ENCODE measurements at regions not wholly inside any gene's neighbourhood (a gene's known extent, or its start where the extent isn't known, plus 50 kb on each side); places are given as distances from the start of the nearest gene placed in this dataset.

DNA sequence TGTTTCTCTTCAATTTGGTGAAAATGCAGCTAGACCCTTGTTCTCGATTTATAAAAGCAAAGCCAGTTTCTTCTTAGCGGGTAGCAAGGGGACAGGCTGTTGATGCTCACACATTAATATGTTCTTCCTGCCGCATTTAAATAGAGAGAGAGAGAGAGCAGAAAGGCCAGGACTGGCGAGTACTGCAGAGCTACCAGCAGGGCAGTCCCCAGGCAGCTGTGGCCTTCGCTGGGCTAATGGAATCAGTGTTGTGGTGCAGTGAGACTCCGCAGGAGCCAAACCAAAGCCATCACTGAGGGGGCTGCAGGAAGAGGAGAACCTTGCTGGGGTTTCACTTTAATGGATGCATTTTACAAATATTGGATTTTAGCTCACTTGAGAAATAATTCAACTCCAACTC lies 223.6 kb downstream of the ACTR3 start:
- TF ChIP-seq SNAI1 (CRISPR knock-in tag; IDR thresholded peaks at IDR 0.05; ENCODE audit: borderline replicate concordance) = no peak
- Histone ChIP-seq H3K9ac (ENCODE audit: insufficient read depth, low read depth, low read length) (no peak overlapping the region), H3K27ac (ENCODE audit: extremely low read length, insufficient read depth, low read length) (no peak overlapping the region), H3K4me2 (ENCODE audit: low read depth, low read length) (no peak overlapping the region), H3K4me1 (ENCODE audit: insufficient read depth, low read length) (no peaks in the 10 kb centered on the region), H3K36me3 (replicated peaks in 1 of 2; ENCODE audit: control insufficient read depth in 1 of 2, insufficient read depth in 2 of 2, low read length in 2 of 2) (no peaks in the 10 kb centered on the region), H3K9me3 (ENCODE audit: low read length) (no peaks in the 10 kb centered on the region), H3K4me3 (replicated peaks in 1 of 3; ENCODE audit: insufficient read depth in 1 of 3, low read depth in 2 of 3, low read length in 3 of 3) (no peak overlapping the region), H3K79me2 (ENCODE audit: insufficient read depth, low read length) (no peaks in the 10 kb centered on the region), H2AFZ (ENCODE audit: low read length) (no peak overlapping the region), H4K20me1 (ENCODE audit: insufficient read depth, low read length) (no peaks in the 10 kb centered on the region), H3K27me3 (ENCODE audit: control insufficient read depth in 1 of 2, insufficient read depth in 2 of 2, low read length in 2 of 2) (peaks cover 0 to 5% of the 10 kb centered on the region in 2 experiments; a peak in 1 of 5 replicates)
- ChIA-PET CTCF (ENCODE audit: low intra/inter-chr PET ratio, low total read pairs) (no interaction called here), POLR2A (no interaction called here)
- DNase-seq (ENCODE audit: low spot score) (no peak), FAIRE-seq (no peak), ATAC-seq (peak; percentile 70)
- 12% methylated on average over 6 of the region's 6 CpGs for WGBS (ENCODE audit: low lambda C conversion rate)
- intact Hi-C loops (cut with micrococcal nuclease; ENCODE audit: unreplicated experiment) (no loop called here), in situ Hi-C loops (cut with HindIII; ENCODE audit: extremely low pct_ligation_motif_present, low pct_unique_long_range_greater_than_20kb) (no loop called here)
- BruUV-seq (replicated peaks) = no TSS peak

DNA sequence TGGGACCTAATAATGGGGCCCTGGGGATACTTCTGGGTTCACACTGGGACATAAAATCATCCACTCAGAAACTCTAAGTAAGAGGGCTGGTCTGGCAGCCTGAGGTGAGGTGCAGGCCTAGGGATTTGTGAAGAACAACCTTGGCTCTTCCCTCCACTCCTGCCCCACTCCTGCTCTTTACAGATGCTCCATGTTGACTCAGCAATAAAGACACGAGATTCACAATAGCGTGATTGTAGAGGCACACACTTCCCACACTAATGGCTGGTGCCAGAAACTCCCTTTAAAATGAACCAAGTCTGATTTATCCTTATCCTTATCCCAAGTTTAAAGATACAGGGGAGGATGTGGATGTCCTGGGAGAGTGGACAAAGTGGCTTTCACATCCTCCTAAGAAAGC lies 228.2 kb downstream of the ACTR3 start:
- H3K27ac ChIP-seq (ENCODE audit: extremely low read length, insufficient read depth, low read length) = no peak overlapping the region
- TF ChIP-seq MAFK (conservative IDR thresholded peaks at IDR 0.05 in 1 of 2, IDR thresholded peaks at IDR 0.05 in 1 of 2; ENCODE audit: low read length in 2 of 2) (peak; percentile 74 to 78), ZNF44 (CRISPR knock-in tag; IDR thresholded peaks at IDR 0.05) (no peak), MAFF (IDR thresholded peaks at IDR 0.05; ENCODE audit: low read depth, low read length) (peak; percentile 68), KMT2A (CRISPR knock-in tag; IDR thresholded peaks at IDR 0.05) (no peak), HOXA9 (CRISPR knock-in tag; IDR thresholded peaks at IDR 0.05; ENCODE audit: borderline replicate concordance) (no peak)
- TF ChIP-seq, protein P1, sequence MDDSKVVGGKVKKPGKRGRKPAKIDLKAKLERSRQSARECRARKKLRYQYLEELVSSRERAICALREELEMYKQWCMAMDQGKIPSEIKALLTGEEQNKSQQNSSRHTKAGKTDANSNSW (CRISPR knock-in tag; IDR thresholded peaks at IDR 0.05; ENCODE audit: borderline replicate concordance) = no peak
- in situ Hi-C loops (cut with HindIII; ENCODE audit: extremely low pct_ligation_motif_present, low pct_unique_long_range_greater_than_20kb) = no loop called here

More for the DNA sequence above, 228.2 kb downstream of the ACTR3 start:
- no peaks in the 10 kb centered on the region for H3K79me2 ChIP-seq (ENCODE audit: insufficient read depth, low read length)
- BruUV-seq (replicated peaks) = no TSS peak
- no peak for DNase-seq (ENCODE audit: low spot score)
- H3K36me3 ChIP-seq (replicated peaks in 1 of 2; ENCODE audit: control insufficient read depth in 1 of 2, insufficient read depth in 2 of 2, low read length in 2 of 2) = no peaks in the 10 kb centered on the region
- H4K20me1 ChIP-seq (ENCODE audit: insufficient read depth, low read length) = no peaks in the 10 kb centered on the region
- intact Hi-C loops (cut with micrococcal nuclease; ENCODE audit: unreplicated experiment) = no loop called here
- no peaks in the 10 kb centered on the region for H3K9me3 ChIP-seq (ENCODE audit: low read length)
- H2AFZ ChIP-seq (ENCODE audit: low read length) = no peak overlapping the region
- no peak overlapping the region for H3K4me3 ChIP-seq (replicated peaks in 1 of 3; ENCODE audit: insufficient read depth in 1 of 3, low read depth in 2 of 3, low read length in 3 of 3)
- CTCF ChIA-PET (ENCODE audit: low intra/inter-chr PET ratio, low total read pairs) = no interaction called here
- H3K4me1 ChIP-seq (ENCODE audit: insufficient read depth, low read length) = no peaks in the 10 kb centered on the region
- ATAC-seq = no peak
- H3K27me3 ChIP-seq (ENCODE audit: control insufficient read depth in 1 of 2, insufficient read depth in 2 of 2, low read length in 2 of 2) = 0 out of 5 replicates have a peak, but pooled peaks cover 0 to 10% of the 10 kb centered on the region in 2 experiments
- H3K9ac ChIP-seq (ENCODE audit: insufficient read depth, low read depth, low read length) = no peak overlapping the region
- 0% methylated on average over 2 of the region's 2 CpGs for WGBS (ENCODE audit: low lambda C conversion rate)
- no peak overlapping the region for H3K4me2 ChIP-seq (ENCODE audit: low read depth, low read length)
- POLR2A ChIA-PET = no interaction called here
- no peak for FAIRE-seq
